ENCODE measurements at regions not wholly inside any gene's neighbourhood (a gene's known extent, or its start where the extent isn't known, plus 50 kb on each side); places are given as distances from the start of the nearest gene placed in this dataset.

DNA sequence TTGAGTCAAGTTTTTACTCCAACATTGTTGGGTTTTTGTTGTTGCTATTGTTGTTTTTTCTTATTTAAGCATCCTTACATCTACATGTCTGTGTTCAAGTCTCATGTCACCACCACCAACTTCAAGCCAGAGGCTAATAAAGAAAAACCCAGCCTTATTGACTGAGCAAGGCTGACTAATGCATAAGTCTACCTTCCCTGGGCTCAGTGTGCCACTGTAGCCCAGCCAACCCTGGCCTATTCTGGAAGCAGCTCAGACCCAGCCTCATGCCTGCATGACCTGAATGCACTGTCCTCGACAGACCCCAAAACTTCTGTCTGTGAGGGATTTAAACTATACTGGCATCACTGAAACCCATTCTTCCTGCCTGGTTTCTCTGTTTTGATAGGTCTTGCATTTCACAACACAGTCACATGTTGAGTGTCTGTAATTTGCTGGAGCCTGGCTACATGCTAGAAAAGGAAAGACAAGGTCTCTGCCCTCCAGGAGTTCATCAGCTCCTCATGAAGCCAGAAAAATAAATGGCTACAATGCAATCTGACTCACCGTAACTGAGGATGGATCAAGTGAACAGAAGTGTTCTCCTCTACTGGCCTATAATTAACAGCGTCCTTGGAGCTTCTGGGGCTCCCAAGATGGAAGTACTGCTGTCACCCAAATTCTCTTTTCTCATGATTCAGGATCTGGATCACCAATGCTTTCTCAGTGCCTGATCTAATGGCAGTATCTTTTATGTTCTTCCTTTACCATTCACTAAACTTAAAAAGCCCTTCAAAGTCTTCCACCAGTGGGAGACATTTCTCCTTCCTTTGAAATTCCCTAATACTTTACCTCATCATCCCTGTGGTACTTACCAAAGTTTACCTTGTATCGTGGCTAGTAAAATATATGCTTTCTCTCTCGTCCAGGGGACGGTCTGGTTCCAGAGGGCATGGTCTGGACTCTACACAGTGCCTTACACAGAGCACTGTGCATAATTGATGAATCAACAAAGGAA, 103.9 kb upstream of the IFNE start:
- Histone ChIP-seq H3K9ac (ENCODE audit: insufficient read depth, low read depth, low read length) (no peak overlapping the region), H3K4me1 (ENCODE audit: insufficient read depth, low read length) (no peaks in the 10 kb centered on the region), H3K79me2 (ENCODE audit: insufficient read depth, low read length) (no peaks in the 10 kb centered on the region), H2AFZ (ENCODE audit: low read length) (no peak overlapping the region), H3K27me3 (ENCODE audit: control insufficient read depth in 1 of 2, insufficient read depth in 2 of 2, low read length in 2 of 2) (no peaks in the 10 kb centered on the region), H3K4me2 (ENCODE audit: low read depth, low read length) (no peak overlapping the region), H3K4me3 (replicated peaks in 1 of 3; ENCODE audit: insufficient read depth in 1 of 3, low read depth in 2 of 3, low read length in 3 of 3) (no peak overlapping the region), H4K20me1 (ENCODE audit: insufficient read depth, low read length) (no peaks in the 10 kb centered on the region), H3K27ac (ENCODE audit: extremely low read length, insufficient read depth, low read length) (no peak overlapping the region), H3K36me3 (replicated peaks in 1 of 2; ENCODE audit: control insufficient read depth in 1 of 2, insufficient read depth in 2 of 2, low read length in 2 of 2) (no peaks in the 10 kb centered on the region), H3K9me3 (ENCODE audit: low read length) (no peaks in the 10 kb centered on the region)
- no peak for ATAC-seq
- ChIA-PET CTCF (ENCODE audit: low intra/inter-chr PET ratio, low total read pairs) (no interaction called here), POLR2A (no interaction called here)
- in situ Hi-C loops (cut with HindIII; ENCODE audit: extremely low pct_ligation_motif_present, low pct_unique_long_range_greater_than_20kb) (no loop called here), intact Hi-C loops (cut with micrococcal nuclease; ENCODE audit: unreplicated experiment) (no loop called here)
- BruUV-seq (replicated peaks) = no TSS peak
- FAIRE-seq = no peak
- 16% methylated on average over 5 of the region's 6 CpGs for WGBS (ENCODE audit: low lambda C conversion rate)
- DNase-seq (ENCODE audit: low spot score) = no peak
- TF ChIP-seq MLX (CRISPR knock-in tag; IDR thresholded peaks at IDR 0.05) (no peak), ZNF543 (CRISPR knock-in tag; IDR thresholded peaks at IDR 0.05) (no peak), ZNF33A (CRISPR knock-in tag; IDR thresholded peaks at IDR 0.05; ENCODE audit: borderline replicate concordance) (no peak), ZNF24 (IDR thresholded peaks at IDR 0.05) (no peak), ZNF234 (CRISPR knock-in tag; conservative IDR thresholded peaks at IDR 0.05) (no peak), ZBTB1 (CRISPR knock-in tag; IDR thresholded peaks at IDR 0.05; ENCODE audit: borderline replicate concordance) (no peak), AHDC1 (CRISPR knock-in tag; IDR thresholded peaks at IDR 0.05; ENCODE audit: borderline replicate concordance) (no peak), NRL (CRISPR knock-in tag; IDR thresholded peaks at IDR 0.05; ENCODE audit: borderline replicate concordance) (no peak), SP140L (CRISPR knock-in tag; IDR thresholded peaks at IDR 0.05; ENCODE audit: borderline replicate concordance) (no peak), ZNF432 (CRISPR knock-in tag; IDR thresholded peaks at IDR 0.05; ENCODE audit: borderline replicate concordance) (no peak), REPIN1 (CRISPR knock-in tag; IDR thresholded peaks at IDR 0.05; ENCODE audit: borderline replicate concordance, low read depth) (no peak), GLMP (CRISPR knock-in tag; IDR thresholded peaks at IDR 0.05; ENCODE audit: borderline replicate concordance) (no peak)
- TF ChIP-seq, protein P1, sequence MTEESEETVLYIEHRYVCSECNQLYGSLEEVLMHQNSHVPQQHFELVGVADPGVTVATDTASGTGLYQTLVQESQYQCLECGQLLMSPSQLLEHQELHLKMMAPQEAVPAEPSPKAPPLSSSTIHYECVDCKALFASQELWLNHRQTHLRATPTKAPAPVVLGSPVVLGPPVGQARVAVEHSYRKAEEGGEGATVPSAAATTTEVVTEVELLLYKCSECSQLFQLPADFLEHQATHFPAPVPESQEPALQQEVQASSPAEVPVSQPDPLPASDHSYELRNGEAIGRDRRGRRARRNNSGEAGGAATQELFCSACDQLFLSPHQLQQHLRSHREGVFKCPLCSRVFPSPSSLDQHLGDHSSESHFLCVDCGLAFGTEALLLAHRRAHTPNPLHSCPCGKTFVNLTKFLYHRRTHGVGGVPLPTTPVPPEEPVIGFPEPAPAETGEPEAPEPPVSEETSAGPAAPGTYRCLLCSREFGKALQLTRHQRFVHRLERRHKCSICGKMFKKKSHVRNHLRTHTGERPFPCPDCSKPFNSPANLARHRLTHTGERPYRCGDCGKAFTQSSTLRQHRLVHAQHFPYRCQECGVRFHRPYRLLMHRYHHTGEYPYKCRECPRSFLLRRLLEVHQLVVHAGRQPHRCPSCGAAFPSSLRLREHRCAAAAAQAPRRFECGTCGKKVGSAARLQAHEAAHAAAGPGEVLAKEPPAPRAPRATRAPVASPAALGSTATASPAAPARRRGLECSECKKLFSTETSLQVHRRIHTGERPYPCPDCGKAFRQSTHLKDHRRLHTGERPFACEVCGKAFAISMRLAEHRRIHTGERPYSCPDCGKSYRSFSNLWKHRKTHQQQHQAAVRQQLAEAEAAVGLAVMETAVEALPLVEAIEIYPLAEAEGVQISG (CRISPR knock-in tag; IDR thresholded peaks at IDR 0.05) = no peak

All from HepG2 (cell line).